SU-DHL-6 (cell line): ENCODE measurements at regions not wholly inside any gene's neighbourhood (a gene's known extent, or its start where the extent isn't known, plus 50 kb on each side); places are given as distances from the start of the nearest gene placed in this dataset.

ENCODE experiments used
- H2AFZ ChIP-seq: fragments of 200-600 bp; sonication (generic); 2 replicates; pipeline ENCODE4 v1.6.1; 2014; ENCODE audit warnings: low read depth, mild to moderate bottlenecking, moderate library complexity, mixed read lengths, antibody characterized with exemption, low read length; ENCODE audit not compliant: severe bottlenecking
- H3F3A ChIP-seq: fragments of 200-600 bp; shearing (Covaris generic); 2 replicates; pipeline ENCODE4 v1.6.0; 2016; ENCODE audit warnings: antibody characterized with exemption, mild to moderate bottlenecking; ENCODE audit not compliant: insufficient read depth
- H3K27ac ChIP-seq: fragments of 200-600 bp; sonication (generic); 2 replicates; pipeline ENCODE4 v1.5.1; 2016; ENCODE audit warnings: low read depth, mild to moderate bottlenecking, low read length, moderate library complexity, mixed read lengths
- H3K27me3 ChIP-seq: fragments of 200-600 bp; sonication (generic), shearing (Covaris generic); 2 replicates; pipeline ENCODE4 v1.6.0; 2014; ENCODE audit warnings: mild to moderate bottlenecking, low read length
- H3K36me3 ChIP-seq: fragments of 200-600 bp; sonication (generic); 2 replicates; pipeline ENCODE4 v1.6.1; 2014; ENCODE audit warnings: mild to moderate bottlenecking, low read length, mixed read lengths
- H3K4me2 ChIP-seq: fragments of 300-600, 200-600 bp; shearing (Covaris generic), sonication (generic); 2 replicates; pipeline ENCODE4 v1.6.0; 2014; ENCODE audit warnings: low read length, low read depth, mild to moderate bottlenecking; ENCODE audit not compliant: poor library complexity, severe bottlenecking
- H3K4me3 ChIP-seq: fragments of 200-600 bp; sonication (generic); 2 replicates; pipeline ENCODE4 v1.5.1; 2014; ENCODE audit warnings: antibody characterized with exemption, low read length, mild to moderate bottlenecking, mixed read lengths; ENCODE audit not compliant: insufficient read depth, poor library complexity, severe bottlenecking
- H3K79me2 ChIP-seq: fragments of 200-600 bp; sonication (generic); 2 replicates; pipeline ENCODE4 v1.6.1; 2014; ENCODE audit warnings: mild to moderate bottlenecking, low read length, moderate library complexity; ENCODE audit not compliant: insufficient read depth
- H3K9ac ChIP-seq: fragments of 200-600 bp; sonication (generic); 2 replicates; pipeline ENCODE4 v1.7.0; 2014; ENCODE audit warnings: mild to moderate bottlenecking, low read length
- H3K9me2 ChIP-seq: fragments of 200-600 bp; sonication (generic); replicated peaks from 2 replicates; pipeline ENCODE4 v1.6.1; 2014; ENCODE audit warnings: low read length; ENCODE audit not compliant: insufficient read depth
- H3K9me3 ChIP-seq: fragments of 200-600 bp; sonication (generic); 2 replicates; pipeline ENCODE4 v1.6.1; 2014; ENCODE audit warnings: low read length, mixed read lengths; ENCODE audit not compliant: insufficient read depth
- H4K20me1 ChIP-seq: fragments of 200-600 bp; sonication (generic); 2 replicates; pipeline ENCODE4 v1.6.1; 2014; ENCODE audit warnings: low read depth, mild to moderate bottlenecking, antibody characterized with exemption, low read length, moderate library complexity, mixed read lengths
- CTCF ChIP-seq: fragments of 200-600 bp; sonication (generic); IDR thresholded peaks from one replicate; pipeline ENCODE4 v1.5.1; 2017; ENCODE audit warnings: antibody characterized with exemption, mild to moderate bottlenecking, low read length, moderate library complexity; ENCODE audit not compliant: insufficient read depth, poor library complexity, severe bottlenecking
- EZH2phosphoT487 ChIP-seq: fragments of 200-600 bp; sonication (generic), shearing (Covaris generic); conservative IDR thresholded peaks from 2 replicates; pipeline ENCODE4 v1.6.1; 2018; ENCODE audit warnings: mild to moderate bottlenecking, antibody characterized with exemption, low read length, moderate library complexity, mixed read lengths

- no peaks in the 10 kb centered on the region for H4K20me1 ChIP-seq
- H3K79me2 ChIP-seq = no peaks in the 10 kb centered on the region
- no peaks in the 10 kb centered on the region for H3K9me2 ChIP-seq
- H3K4me3 ChIP-seq = no peak overlapping the region
- TF ChIP-seq CTCF = no peak
- no peak for TF ChIP-seq EZH2phosphoT487
- H2AFZ ChIP-seq = no peak overlapping the region
- no peaks in the 10 kb centered on the region for H3K36me3 ChIP-seq
- H3K27me3 ChIP-seq = no peaks in the 10 kb centered on the region
- H3K4me2 ChIP-seq = no peak overlapping the region
- H3K27ac ChIP-seq = no peak overlapping the region
- H3K9ac ChIP-seq = no peak overlapping the region
- H3K9me3 ChIP-seq = peaks cover 11% of the 10 kb centered on the region; the same call in 1 of the 2 replicates
- H3F3A ChIP-seq = no peaks in the 10 kb centered on the region
Observed at GRCh38 chr18:46373131-46373530, 268.9 kb downstream of the HAUS1 start.

- H3F3A ChIP-seq = no peaks in the 10 kb centered on the region
- no peak overlapping the region for H3K27ac ChIP-seq
- TF ChIP-seq CTCF (no peak), EZH2phosphoT487 (no peak)
- H3K9me2 ChIP-seq = no peaks in the 10 kb centered on the region
- no peak overlapping the region for H3K9ac ChIP-seq
- H3K9me3 ChIP-seq = peaks cover 11% of the 10 kb centered on the region; the same call in 1 of the 2 replicates
- H3K36me3 ChIP-seq = no peaks in the 10 kb centered on the region
- H3K79me2 ChIP-seq = no peaks in the 10 kb centered on the region
- H3K27me3 ChIP-seq = no peaks in the 10 kb centered on the region
- no peak overlapping the region for H3K4me2 ChIP-seq
- H2AFZ ChIP-seq = no peak overlapping the region
- H4K20me1 ChIP-seq = no peaks in the 10 kb centered on the region
- no peak overlapping the region for H3K4me3 ChIP-seq
Observed at GRCh38 chr18:46373791-46374190, 269.6 kb downstream of the HAUS1 start.

GRCh38 chr18:46374850-46375249 is 270.7 kb downstream of the HAUS1 start:
- no peak overlapping the region for H3K4me3 ChIP-seq
- no peaks in the 10 kb centered on the region for H3K36me3 ChIP-seq
- no peaks in the 10 kb centered on the region for H3F3A ChIP-seq
- no peaks in the 10 kb centered on the region for H3K27me3 ChIP-seq
- no peak overlapping the region for H3K27ac ChIP-seq
- H3K9me2 ChIP-seq = no peaks in the 10 kb centered on the region
- no peak overlapping the region for H3K4me2 ChIP-seq
- no peaks in the 10 kb centered on the region for H4K20me1 ChIP-seq
- H2AFZ ChIP-seq = no peak overlapping the region
- H3K79me2 ChIP-seq = no peaks in the 10 kb centered on the region
- no peak overlapping the region for H3K9ac ChIP-seq
- TF ChIP-seq EZH2phosphoT487 = no peak
- no peak for TF ChIP-seq CTCF
- peaks cover 11% of the 10 kb centered on the region; the same call in 1 of the 2 replicates for H3K9me3 ChIP-seq

- Histone ChIP-seq H3K79me2 (no peaks in the 10 kb centered on the region), H3K4me3 (no peak overlapping the region), H3K9ac (no peak overlapping the region), H3K9me2 (no peaks in the 10 kb centered on the region), H3K27me3 (no peaks in the 10 kb centered on the region), H3K4me2 (no peak overlapping the region), H3K27ac (no peak overlapping the region), H4K20me1 (no peaks in the 10 kb centered on the region), H3F3A (no peaks in the 10 kb centered on the region), H2AFZ (no peak overlapping the region), H3K9me3 (no peaks in the 10 kb centered on the region), H3K36me3 (no peaks in the 10 kb centered on the region)
- TF ChIP-seq EZH2phosphoT487 (no peak), CTCF (no peak)
Observed at GRCh38 chr18:46377557-46377956, 273.4 kb downstream of the HAUS1 start.
